ENCODE measurements at regions not wholly inside any gene's neighbourhood (a gene's known extent, or its start where the extent isn't known, plus 50 kb on each side); places are given as distances from the start of the nearest gene placed in this dataset.

GRCh38 chr6:14834851-14835530 lies 410.9 kb upstream of the JARID2 start:
- DNase-seq, result no peak

GRCh38 chr6:14837435-14837834 lies 408.4 kb upstream of the JARID2 start:
- DNase-seq, result no peak

GRCh38 chr6:14838133-14838583 lies 407.7 kb upstream of the JARID2 start:
- no peak for DNase-seq

DNA sequence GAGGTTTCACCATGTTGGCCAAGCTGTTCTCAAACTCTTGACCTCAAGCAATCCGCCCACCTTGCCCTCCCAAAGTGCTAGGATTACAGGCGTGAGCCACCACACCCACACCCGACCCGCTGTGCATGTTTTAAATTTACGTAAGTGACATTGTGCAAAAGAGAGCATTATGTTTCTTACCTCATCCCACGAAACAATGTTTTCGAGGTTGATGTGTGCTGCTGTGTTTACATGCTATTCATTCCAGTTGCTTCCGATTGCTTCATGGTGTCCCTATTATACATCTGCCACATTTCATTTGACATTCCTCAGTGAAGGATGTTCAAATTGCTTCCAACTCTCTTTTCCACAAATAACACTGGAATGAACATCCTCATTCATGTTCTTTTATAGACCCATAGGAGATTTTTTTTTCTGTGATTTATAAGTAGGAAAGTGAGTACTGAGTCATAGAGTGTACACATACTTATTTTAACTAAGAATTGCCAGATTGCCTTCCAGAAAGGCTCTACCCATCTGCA lies 403.9 kb upstream of the JARID2 start:
- DNase-seq, result no peak

GRCh38 chr6:14844411-14844810 lies 401.5 kb upstream of the JARID2 start:
- DNase-seq, result no peak

DNA sequence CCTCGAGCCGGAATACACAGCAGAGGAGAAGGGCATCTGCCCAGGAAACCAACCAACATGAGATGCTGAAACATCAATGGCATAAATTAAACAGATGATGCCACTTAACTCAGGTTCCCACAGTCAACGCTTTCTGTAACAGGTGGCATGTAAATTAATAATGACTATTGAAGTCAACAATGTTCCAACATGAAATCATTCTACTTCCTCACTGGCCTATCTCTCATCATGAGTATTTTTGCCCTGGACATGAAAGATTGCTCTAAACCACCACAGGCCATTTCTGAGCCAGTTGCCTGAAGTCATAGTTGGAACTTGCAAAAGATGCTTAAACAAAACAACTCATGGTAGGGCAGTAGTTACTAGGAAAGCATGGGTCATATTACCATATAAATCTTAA lies 397.9 kb upstream of the JARID2 start:
- no peak for DNase-seq

- no peak for DNase-seq
Observed at GRCh38 chr6:14849185-14849584, 396.7 kb upstream of the JARID2 start.

DNA sequence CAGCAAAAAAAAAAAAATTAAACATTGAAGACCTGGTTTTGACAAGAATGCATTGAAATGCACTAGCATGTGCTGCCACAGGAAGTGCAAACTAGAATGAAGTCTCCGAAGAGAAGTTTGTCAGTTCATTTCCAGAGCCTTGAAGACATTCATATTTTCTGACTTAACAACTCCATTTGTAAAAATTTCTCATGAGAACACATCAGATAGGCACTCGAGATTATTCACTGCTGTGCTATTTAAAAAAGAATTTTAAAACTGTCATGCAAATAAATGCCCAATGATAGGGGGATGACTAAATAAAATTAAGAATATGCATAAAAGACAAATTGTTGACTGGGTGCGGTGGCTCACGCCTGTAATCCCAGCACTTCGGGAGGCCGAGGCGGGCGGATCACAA lies 394.6 kb upstream of the JARID2 start:
- no peak for DNase-seq

DNA sequence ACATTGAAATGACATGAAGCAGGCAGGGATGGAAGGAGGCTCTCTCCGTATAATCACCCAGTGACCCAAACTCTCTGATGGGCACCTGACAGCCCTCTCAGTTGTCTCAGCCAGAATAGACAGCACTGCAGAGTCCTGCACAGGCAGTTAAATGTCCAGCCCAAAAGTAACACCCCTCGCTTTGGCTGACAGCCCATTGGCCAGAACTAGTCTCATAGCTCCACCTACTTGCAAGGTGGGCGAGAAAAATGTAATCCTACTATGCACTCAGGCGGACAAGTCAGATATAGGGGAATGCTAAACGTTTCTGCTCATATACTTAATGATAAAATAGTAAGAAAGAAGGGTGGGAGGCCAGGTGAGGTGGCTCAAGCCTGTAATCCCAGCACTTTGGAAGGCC lies 393.5 kb upstream of the JARID2 start:
- no peak for DNase-seq

DNA sequence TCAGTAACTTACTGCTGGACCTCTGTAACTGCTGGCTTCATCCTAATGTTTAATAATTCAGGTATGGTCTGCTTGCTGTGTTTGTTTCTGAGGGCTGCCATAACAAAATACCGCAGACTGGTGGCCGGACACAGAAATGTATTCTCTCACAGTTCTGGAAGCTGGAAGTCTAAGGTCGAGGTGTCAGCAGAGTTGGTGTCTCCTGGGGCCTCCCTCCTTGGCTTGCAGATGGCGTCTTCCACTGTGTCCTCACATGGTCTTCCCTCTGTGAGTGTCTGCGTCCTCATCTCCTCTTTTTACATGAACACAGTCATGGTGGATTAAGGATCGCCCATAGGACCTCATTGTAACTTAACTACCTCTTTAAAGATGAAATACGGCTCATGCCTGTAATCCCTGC lies 389.7 kb upstream of the JARID2 start:
- no peak for DNase-seq

- no peak for DNase-seq
Observed at GRCh38 chr6:14857001-14857400, 388.9 kb upstream of the JARID2 start.

- DNase-seq, result no peak
Observed at GRCh38 chr6:14857501-14857900, 388.4 kb upstream of the JARID2 start.

DNA sequence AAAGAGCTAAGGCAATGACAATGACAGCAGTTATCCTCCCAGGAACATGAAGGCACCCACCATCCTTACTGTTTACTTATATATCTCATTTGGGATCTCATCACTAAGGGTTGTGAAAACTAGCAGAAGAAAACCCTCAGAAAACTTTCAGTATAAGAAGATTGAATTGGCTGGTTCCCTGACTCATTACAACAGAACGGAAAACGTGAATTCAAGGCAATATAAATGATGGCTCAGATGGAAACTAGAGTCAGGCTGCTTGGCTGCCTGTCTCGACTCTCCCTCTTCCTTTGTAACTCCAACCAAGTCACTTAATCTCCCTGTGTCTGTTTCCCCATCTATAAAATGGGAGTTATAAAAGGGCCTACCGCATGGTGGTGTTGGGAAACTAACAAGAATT lies 387.1 kb upstream of the JARID2 start:
- no peak for DNase-seq

DNA sequence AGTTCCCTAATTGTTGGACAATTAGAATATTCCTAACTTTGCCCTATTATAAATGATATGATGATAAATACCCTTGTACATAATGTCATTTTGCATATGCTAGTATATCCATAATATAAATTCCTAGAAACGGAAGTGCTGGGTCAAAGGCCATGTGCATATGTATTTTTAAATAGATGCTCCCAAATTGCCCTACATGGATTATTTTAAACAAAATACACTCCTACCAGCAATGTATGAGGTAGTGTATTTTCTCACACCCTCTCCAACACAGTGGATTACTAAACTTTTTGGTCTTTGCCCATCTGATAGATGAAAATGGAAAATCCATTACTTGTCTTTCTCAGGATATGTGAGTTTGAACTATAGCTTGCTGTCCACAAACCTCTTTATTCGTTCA lies 385.1 kb upstream of the JARID2 start:
- DNase-seq, result no peak

GRCh38 chr6:14861491-14861943 lies 384.4 kb upstream of the JARID2 start:
- DNase-seq, result no peak

DNA sequence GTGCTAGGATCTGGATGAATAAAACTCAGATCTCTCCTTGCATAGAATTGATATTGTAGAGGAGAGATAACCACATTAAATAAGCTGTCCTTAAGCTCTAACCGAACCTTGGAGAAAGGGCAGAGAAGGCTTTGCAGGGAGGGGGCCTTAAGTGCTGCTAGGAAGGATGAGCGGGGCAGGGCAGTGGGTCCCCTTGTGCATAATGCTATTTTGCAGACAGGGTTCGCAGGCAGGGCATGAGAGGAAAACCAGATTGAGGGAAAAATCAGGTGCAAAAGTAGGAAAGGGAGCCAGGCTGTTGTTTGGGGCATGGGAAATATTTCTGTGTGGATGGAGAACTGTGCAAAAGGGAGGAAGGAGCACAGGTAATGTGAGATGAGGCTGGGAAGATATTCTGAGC lies 383.0 kb upstream of the JARID2 start:
- no peak for DNase-seq

DNA sequence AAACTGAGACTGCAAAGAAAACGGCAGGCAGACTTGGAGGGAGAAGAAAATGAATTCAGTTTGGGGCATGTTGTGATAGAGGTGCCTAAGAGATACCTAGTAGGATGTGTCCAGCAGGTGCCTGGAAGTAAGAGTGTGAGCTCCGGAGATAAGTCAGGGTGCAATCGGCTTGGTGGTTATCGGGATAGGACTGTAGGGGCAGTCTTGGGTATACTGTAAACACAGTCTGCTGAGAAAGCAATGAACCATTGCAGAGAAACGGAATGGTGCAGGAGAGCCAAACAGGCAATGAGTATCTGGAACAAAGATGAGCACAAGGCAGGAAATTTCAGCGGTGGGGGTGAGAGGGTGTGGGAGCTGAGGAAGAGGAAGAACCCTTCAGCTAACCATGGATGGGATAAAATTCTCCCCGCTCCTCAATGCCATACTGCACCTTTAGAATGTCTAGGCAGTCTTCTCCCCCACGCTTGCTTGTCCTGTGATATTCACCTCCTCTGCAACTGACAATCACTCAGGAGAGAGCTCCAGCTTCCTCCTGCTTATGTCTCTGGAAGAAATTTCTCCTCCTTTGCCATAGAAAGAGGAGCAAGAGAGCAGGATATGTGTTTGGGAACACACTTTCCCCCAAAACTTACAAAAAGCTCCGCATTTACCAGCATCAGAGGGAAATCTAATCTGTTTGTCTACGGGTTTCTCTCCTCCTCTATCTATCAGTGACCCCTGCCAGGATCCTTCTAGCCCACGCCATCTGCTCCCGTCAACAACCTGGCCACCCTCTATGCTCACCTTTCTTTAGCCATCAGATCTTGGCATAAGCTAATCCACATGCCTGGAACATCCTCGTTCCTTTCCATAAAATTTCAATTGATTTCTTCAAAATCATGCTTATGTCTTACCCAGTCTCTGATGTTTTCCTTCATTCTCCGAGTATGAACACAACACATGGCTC lies 381.7 kb upstream of the JARID2 start:
- no peak for DNase-seq

GRCh38 chr6:14865531-14866100 lies 380.3 kb upstream of the JARID2 start:
- DNase-seq, result no peak

- no peak for DNase-seq
Observed at GRCh38 chr6:14867802-14868201, 378.1 kb upstream of the JARID2 start.

- peak; percentile 86 for DNase-seq
Observed at GRCh38 chr6:14871221-14871620, 374.6 kb upstream of the JARID2 start.

- no peak for DNase-seq
Observed at GRCh38 chr6:14873101-14873500, 372.8 kb upstream of the JARID2 start.

DNA sequence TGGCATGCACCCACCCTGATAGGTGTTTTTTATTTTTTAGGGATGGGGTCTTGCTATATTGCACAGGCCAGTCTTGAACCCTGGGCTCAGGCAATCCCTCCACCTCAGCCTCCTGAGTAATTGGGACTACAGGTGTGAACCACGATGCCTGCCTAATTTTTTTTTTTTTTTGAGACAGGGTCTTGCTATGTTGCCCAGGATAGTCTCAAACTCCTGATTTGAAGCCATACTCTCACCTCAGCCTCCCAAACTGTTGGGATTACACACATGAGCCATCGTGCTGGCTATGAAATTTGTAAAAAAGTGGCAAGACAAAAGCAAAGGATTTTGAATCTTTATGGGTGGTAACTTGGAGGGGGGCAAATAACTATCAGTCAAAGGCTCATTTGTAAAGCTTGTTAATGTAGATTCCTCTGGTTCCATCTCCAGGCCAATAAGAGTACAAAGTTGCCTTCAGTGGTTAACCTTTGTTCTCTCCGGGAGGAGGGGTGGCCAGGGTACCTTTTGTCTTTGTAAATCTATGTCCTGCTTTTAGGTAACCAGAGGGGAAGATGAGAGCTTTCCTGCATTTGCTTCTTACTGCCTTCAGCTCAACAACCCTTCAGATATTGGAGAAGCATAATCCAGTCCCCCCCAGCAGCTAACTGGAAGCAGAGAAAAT lies 372.0 kb upstream of the JARID2 start:
- no peak for DNase-seq

DNA sequence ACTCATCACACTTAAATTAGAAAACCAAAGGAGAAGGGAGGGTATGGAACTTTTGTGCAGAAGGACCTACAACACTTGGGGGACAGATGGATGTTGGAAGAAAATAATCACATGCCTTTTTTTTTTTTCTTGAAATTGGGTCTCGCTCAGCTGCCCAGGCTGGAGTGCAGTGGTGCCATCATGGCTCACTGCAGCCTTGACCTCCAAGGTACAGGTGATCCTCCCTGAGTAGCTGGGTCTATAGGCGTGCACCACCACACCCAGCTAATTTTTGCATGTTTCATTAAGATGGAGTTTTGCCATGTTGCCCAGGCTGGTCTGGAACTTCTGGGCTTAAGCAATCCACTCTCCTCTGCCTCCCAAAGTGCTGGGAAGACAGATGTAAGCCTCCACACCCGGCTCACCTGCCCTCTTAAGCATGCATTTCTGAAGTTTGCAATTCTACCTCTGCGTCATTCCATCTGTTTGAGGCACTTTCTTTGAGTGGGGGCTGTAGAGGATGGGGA lies 370.8 kb upstream of the JARID2 start:
- DNase-seq, result no peak
